ENCODE measurements at regions not wholly inside any gene's neighbourhood (a gene's known extent, or its start where the extent isn't known, plus 50 kb on each side); places are given as distances from the start of the nearest gene placed in this dataset.

GRCh38 chr18:78612801-78613200 is 366.8 kb upstream of the SALL3 start:
- no peak for DNase-seq

GRCh38 chr18:78618726-78619125 is 360.9 kb upstream of the SALL3 start:
- no peak for DNase-seq

DNA sequence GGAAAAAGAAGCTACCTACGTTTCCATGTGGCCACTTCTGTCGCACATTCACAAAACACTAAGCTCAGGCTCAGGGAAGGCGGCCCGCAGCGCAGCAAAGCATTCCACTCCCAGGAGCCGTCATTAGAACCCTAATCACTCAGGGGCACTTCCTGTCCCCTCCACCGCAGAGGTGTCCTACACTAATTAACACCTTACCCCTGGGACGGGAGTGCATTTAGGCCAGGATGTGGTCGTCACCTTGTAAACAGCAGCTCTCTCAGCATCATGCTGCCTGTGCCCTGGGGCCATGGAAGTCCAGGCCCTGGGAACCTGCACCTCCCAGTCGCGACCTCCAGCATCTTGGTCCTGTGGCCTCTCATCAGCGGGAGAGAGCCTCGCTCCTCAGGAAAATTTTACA is 359.8 kb upstream of the SALL3 start:
- no peak for DNase-seq

- DNase-seq: no peak
These were observed 359.3 kb upstream of the SALL3 start for GRCh38 chr18:78620326-78620725.

- no peak for DNase-seq
These were observed 358.4 kb upstream of the SALL3 start for GRCh38 chr18:78621141-78621755.

DNA sequence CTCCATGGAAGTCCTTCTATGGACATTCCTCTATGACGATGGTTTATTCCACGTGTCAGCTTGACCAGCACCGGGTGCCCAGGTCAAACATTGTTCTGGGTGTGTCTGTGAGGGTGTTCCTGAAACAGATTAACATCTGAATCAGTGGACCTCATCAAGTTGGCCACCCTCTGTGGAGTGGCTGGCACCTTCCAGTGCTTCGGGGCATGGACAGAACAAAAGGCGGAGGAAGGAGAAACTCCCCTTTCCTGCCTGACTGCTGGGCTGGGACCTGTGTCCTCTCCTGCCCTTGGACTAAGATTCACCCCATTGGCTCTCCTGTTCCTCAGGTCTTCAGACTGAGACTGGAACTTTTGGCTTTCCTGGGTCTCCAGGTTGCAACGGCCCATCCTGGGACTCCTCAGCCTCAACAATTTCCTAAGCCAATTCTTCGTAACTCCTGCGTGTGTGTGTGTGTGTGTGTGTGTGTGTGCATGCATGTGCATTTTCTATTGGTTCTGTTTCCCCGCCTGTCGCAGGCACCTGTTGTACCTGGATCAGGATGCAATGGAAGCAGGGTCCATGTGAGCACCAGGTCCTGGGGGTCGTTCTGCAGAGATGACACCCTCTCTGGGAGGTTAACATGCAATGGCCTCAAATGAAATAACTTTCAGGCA is 357.2 kb upstream of the SALL3 start:
- DNase-seq: no peak

- DNase-seq: no peak
These were observed 356.6 kb upstream of the SALL3 start for GRCh38 chr18:78622907-78623541.

- DNase-seq: no peak
These were observed 354.9 kb upstream of the SALL3 start for GRCh38 chr18:78624646-78625279.

DNA sequence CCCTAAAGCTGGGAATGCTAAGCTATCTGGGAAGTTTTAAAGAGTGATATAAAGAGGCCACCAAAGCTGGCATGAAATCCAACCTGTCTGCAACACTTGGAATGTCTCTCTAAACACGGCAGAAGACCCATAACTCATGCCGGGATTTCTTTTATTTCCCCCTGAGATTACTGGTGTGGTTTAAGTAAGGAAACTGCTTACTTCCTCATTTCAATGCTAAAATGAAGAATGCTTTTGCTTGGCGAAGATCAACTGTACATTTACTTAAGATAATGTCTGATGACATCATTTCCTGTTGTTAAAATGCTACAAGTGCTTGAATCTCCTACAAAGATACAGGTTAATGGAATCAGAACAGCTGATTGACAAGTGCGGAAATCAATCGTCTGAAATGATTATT is 353.8 kb upstream of the SALL3 start:
- no peak for DNase-seq

GRCh38 chr18:78627551-78628346 is 351.9 kb upstream of the SALL3 start:
- no peak for DNase-seq

- DNase-seq: no peak
These were observed 350.2 kb upstream of the SALL3 start for GRCh38 chr18:78629426-78629825.

DNA sequence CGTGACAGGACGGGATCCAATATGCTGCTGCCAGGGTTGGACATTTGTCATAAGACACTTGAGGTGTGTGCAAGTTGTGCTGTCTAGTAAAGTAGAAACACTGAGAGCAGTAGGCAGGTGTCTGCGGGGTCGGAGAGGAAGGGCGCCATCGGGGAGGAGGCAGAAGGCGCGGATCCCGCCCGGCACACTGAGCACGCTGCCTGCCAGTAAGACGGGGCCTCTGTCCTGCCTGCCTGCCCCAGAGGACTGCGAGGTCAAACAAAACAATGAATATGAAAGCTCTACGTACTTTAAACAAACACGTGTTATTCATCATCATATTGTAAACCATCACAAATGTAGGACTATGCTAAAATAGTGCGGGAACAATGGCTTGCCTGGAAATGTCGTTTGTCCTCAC is 349.3 kb upstream of the SALL3 start:
- DNase-seq: no peak

- no peak for DNase-seq
These were observed 348.6 kb upstream of the SALL3 start for GRCh38 chr18:78630981-78631510.

GRCh38 chr18:78632111-78632541 is 347.5 kb upstream of the SALL3 start:
- DNase-seq: no peak

DNA sequence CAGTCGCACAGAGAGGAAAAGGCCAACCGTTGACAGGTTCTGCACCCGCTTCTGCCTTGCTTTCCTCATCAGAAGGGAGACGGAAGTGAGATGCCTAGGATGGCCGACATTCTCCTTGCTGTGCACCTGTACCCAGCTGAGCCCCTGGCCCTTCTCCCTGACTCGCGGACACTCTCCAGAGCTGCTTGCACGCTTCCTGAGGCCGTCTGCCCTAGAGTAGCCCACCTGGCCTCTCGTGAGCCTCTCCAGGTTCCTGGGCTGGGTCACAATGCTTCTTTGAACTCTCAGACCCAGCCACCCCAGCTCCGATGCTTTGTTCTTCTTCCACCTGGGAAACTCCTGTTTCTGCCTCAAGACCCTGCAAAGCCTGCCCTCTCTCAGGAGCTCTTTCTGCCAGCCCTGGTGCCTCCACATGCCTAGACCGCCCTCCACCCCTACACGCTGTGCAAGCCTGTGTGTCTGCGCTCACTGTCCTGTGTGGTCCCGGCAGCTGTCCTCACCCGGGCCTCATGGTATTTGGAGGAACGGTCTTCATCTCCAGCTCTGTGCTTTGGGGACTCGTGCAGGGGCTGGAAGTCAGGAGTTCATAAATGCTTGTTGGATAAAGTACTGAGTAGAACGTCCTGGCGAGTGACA is 345.4 kb upstream of the SALL3 start:
- no peak for DNase-seq

- no peak for DNase-seq
These were observed 344.4 kb upstream of the SALL3 start for GRCh38 chr18:78635093-78635800.

- DNase-seq: no peak
These were observed 343.4 kb upstream of the SALL3 start for GRCh38 chr18:78636260-78636659.

DNA sequence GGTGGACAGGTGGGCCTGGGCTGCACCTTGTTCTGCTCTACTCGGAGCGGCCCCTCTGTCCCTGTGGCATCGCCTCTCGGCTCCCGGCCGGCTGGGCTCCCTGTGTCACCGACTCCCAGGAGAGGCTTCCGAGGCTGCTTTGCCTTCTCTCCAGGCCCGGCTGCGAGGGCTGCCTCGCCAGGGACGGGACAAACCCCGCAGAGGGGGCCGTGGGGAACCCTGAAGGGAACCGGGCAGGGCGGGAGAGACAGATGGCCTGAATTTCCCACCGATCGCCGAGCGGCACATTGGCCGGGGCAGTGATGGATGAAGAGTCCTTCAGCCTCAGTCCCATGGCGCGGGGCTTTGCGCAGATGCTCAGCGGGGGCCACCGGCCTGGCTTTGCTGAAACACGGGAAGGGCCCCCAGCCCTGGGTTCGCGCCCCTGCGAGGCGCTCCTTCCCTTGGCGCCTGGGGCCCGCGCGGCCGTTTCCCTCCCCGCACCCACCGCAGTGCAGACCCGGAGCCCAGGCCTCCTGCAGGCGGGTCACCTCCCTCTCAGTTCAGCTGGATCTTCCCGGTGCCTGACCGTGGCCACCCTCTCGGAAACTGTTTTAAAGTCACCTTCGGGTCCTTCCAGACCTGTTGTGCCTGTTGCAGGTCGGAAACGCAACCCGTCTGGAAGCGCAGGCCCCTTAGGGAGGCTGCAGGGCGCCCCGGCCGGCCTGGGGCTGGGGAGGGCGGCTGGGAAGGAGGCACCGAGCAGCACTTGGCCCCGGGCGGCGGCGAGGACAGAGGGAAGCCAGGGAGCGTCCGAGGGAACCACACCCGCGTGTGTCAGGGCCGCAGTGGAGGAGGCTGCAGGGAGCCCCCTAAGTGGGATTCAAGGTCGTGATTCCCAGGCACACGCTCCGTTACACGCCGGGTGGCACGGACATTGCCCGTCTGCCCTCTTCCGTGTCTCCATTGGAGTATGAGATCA is 341.9 kb upstream of the SALL3 start:
- DNase-seq: no peak

- no peak for DNase-seq
These were observed 340.3 kb upstream of the SALL3 start for GRCh38 chr18:78639006-78639950.

All from bone marrow (tissue), 2 donors.